IMR-90 (cell line): ENCODE measurements at regions not wholly inside any gene's neighbourhood (a gene's known extent, or its start where the extent isn't known, plus 50 kb on each side); places are given as distances from the start of the nearest gene placed in this dataset.

Source experiments
- ATAC-seq: fragments of 200-7000 bp; cut with Tn5 transposase; 2 replicates; pipeline ENCODE4 v1.9.1; 2020; ENCODE audit warnings: low read depth, mild to moderate bottlenecking, moderate library complexity
- BruUV-seq: library from RNA; stranded (reverse); fragments of 400-500 nt; replicated peaks from 2 replicates; lab custom pipeline; 2021; lab: Mats Ljungman, UMichigan
- CTCF ChIA-PET: fragments of 300-600 bp; formaldehyde crosslinking; extraction: SDS; loops from one replicate; lab custom pipeline; 2021; ENCODE audit warnings: antibody characterized with exemption; lab: Yijun Ruan, JAX
- POLR2A ChIA-PET: fragments of 300-600 bp; sonication (Branson Sonifier 250); formaldehyde crosslinking; loops from one replicate; lab custom pipeline; 2022; ENCODE audit warnings: antibody characterized with exemption; ENCODE audit not compliant: unreplicated experiment; lab: Charles Lee
- DNase-seq: peaks from one replicate; pipeline ENCODE4 v3.0.0; 2013
- H2AFZ ChIP-seq: replicated peaks from 2 replicates; pipeline ENCODE3; 2013; ENCODE audit warnings: low read length, mild to moderate bottlenecking; ENCODE audit not compliant: poor library complexity
- H2AK5ac ChIP-seq: 2 replicates; pipeline ENCODE4 v1.6.1; 2013; ENCODE audit warnings: low read depth, low read length, inconsistent platforms
- H2AK9ac ChIP-seq: replicated peaks from 2 replicates; pipeline ENCODE3; 2013; ENCODE audit warnings: mild to moderate bottlenecking, low read depth, low read length, moderate library complexity; ENCODE audit not compliant: poor library complexity
- H2BK120ac ChIP-seq: 2 replicates; pipeline ENCODE4 v1.6.1; 2013; ENCODE audit warnings: low read depth, low read length, inconsistent platforms
- H2BK15ac ChIP-seq: 3 replicates; pipeline ENCODE4 v1.6.1; 2013; ENCODE audit warnings: low read depth, low read length, inconsistent platforms
- H2BK20ac ChIP-seq: 2 replicates; pipeline ENCODE4 v1.6.1; 2013; ENCODE audit warnings: low read depth, mild to moderate bottlenecking, inconsistent platforms, low read length, moderate library complexity
- H2BK5ac ChIP-seq: 2 replicates; pipeline ENCODE4 v1.6.1; 2013; ENCODE audit warnings: mild to moderate bottlenecking, low read depth, low read length, inconsistent platforms; ENCODE audit not compliant: poor library complexity, severe bottlenecking
- H3K14ac ChIP-seq: replicated peaks from 2 replicates; pipeline ENCODE4 v1.6.1; 2013; ENCODE audit warnings: low read depth, low read length, inconsistent platforms
- H3K18ac ChIP-seq: 2 replicates; pipeline ENCODE4 v1.6.1; 2013; ENCODE audit warnings: low read depth, low read length, control low read depth
- H3K23ac ChIP-seq: 2 replicates; pipeline ENCODE4 v1.6.1; 2013; ENCODE audit warnings: low read depth, low read length, inconsistent platforms
- H3K27ac ChIP-seq: 2 replicates; pipeline ENCODE4 v1.5.1; 2013; ENCODE audit warnings: mild to moderate bottlenecking, control low read depth, low read length; ENCODE audit not compliant: insufficient read depth
- H3K27me3 ChIP-seq: 2 replicates; pipeline ENCODE4 v1.6.1; 2013; ENCODE audit warnings: low read length; ENCODE audit not compliant: control insufficient read depth, insufficient read depth
- H3K36me3 ChIP-seq: 2 replicates; pipeline ENCODE4 v1.6.1; 2013; ENCODE audit warnings: low read length, mixed read lengths; ENCODE audit not compliant: control insufficient read depth, insufficient read depth
- H3K4ac ChIP-seq: 2 replicates; pipeline ENCODE4 v1.6.1; 2013; ENCODE audit warnings: low read depth, low read length, inconsistent platforms
- H3K4me1 ChIP-seq: 2 replicates; pipeline ENCODE4 v1.6.1; 2013; ENCODE audit warnings: low read length, mixed read lengths; ENCODE audit not compliant: control insufficient read depth, insufficient read depth
- H3K4me2 ChIP-seq: 2 replicates; pipeline ENCODE4 v1.6.1; 2013; ENCODE audit warnings: low read depth, mild to moderate bottlenecking, control low read depth, low read length, moderate library complexity
- H3K4me3 ChIP-seq: 2 replicates; pipeline ENCODE4 v1.5.1; 2013; ENCODE audit warnings: low read depth, mild to moderate bottlenecking, control low read depth, low read length, moderate library complexity; ENCODE audit not compliant: insufficient read depth
- H3K56ac ChIP-seq: 2 replicates; pipeline ENCODE4 v1.6.1; 2013; ENCODE audit warnings: low read length, inconsistent platforms; ENCODE audit not compliant: insufficient read depth; ENCODE audit errors: extremely low read depth
- H3K79me1 ChIP-seq, 2 experiments: 2 replicates each; pipeline ENCODE4 v1.6.1; 2013; ENCODE audit warnings: low read length in 2 of 2, inconsistent platforms in 1 of 2, low read depth in 1 of 2
- H3K9ac ChIP-seq: 2 replicates; pipeline ENCODE4 v1.6.1; 2013; ENCODE audit warnings: low read depth, low read length, control low read depth
- H3K9me1 ChIP-seq: 2 replicates; pipeline ENCODE4 v1.6.1; 2013; ENCODE audit warnings: low read length, inconsistent platforms; ENCODE audit not compliant: insufficient read depth
- H3K9me3 ChIP-seq: 2 replicates; pipeline ENCODE4 v1.6.1; 2013; ENCODE audit warnings: low read length; ENCODE audit not compliant: control insufficient read depth, insufficient read depth
- H4K20me1 ChIP-seq: 2 replicates; pipeline ENCODE4 v1.6.1; 2013; ENCODE audit warnings: low read length, inconsistent platforms; ENCODE audit not compliant: insufficient read depth
- H4K5ac ChIP-seq: 2 replicates; pipeline ENCODE4 v1.6.1; 2013; ENCODE audit warnings: mild to moderate bottlenecking, low read depth, low read length, control low read depth
- H4K8ac ChIP-seq, 2 experiments: 2 replicates each; pipeline ENCODE4 v1.6.1; 2013; ENCODE audit warnings: low read depth in 2 of 2, low read length in 2 of 2, control low read depth in 1 of 2, inconsistent platforms in 1 of 2
- H4K91ac ChIP-seq: 2 replicates; pipeline ENCODE4 v1.6.1; 2013; ENCODE audit warnings: low read depth, low read length, inconsistent platforms; ENCODE audit not compliant: insufficient read depth
- CEBPB ChIP-seq: IDR thresholded peaks from 2 replicates; pipeline ENCODE4 v1.6.1; 2012; ENCODE audit warnings: low read depth, low read length, improper control_type of control experiment
- CHD1 ChIP-seq: IDR thresholded peaks from 2 replicates; pipeline ENCODE4 v1.6.1; 2012; ENCODE audit warnings: low read depth, low read length, improper control_type of control experiment
- ELK1 ChIP-seq: fragments of 150-350 bp; IDR thresholded peaks from 2 replicates; pipeline ENCODE4 v1.6.1; 2016; ENCODE audit warnings: low read depth, mild to moderate bottlenecking, low read length, moderate library complexity, borderline replicate concordance
- FOS ChIP-seq: fragments of 150-350 bp; IDR thresholded peaks from 2 replicates; pipeline ENCODE4 v1.6.1; 2016; ENCODE audit warnings: low read depth, low read length
- MAZ ChIP-seq: IDR thresholded peaks from 2 replicates; pipeline ENCODE4 v1.6.1; 2012; ENCODE audit warnings: low read depth, mild to moderate bottlenecking, low read length, improper control_type of control experiment, moderate library complexity, borderline replicate concordance
- MXI1 ChIP-seq: IDR thresholded peaks from 2 replicates; pipeline ENCODE4 v1.6.1; 2012; ENCODE audit warnings: low read depth, mild to moderate bottlenecking, low read length, moderate library complexity, borderline replicate concordance
- NFE2L2 ChIP-seq: fragments of 150-350 bp; IDR thresholded peaks from 2 replicates; pipeline ENCODE4 v1.6.1; 2016; ENCODE audit warnings: low read depth, mild to moderate bottlenecking, low read length
- POLR2A ChIP-seq: IDR thresholded peaks from 2 replicates; pipeline ENCODE4 v1.6.1; 2012; ENCODE audit warnings: mild to moderate bottlenecking, low read depth, low read length
- RCOR1 ChIP-seq: IDR thresholded peaks from 2 replicates; pipeline ENCODE4 v1.6.1; 2012; ENCODE audit warnings: mild to moderate bottlenecking, low read length, improper control_type of control experiment; ENCODE audit not compliant: insufficient replicate concordance
- RFX5 ChIP-seq: IDR thresholded peaks from 2 replicates; pipeline ENCODE4 v1.8.0; 2012; ENCODE audit warnings: low read depth, mild to moderate bottlenecking, low read length, moderate library complexity
- USF2 ChIP-seq: fragments of 150-350 bp; IDR thresholded peaks from 2 replicates; pipeline ENCODE4 v1.6.1; 2017; ENCODE audit warnings: mild to moderate bottlenecking, antibody characterized with exemption, low read length, low read depth
- WGBS, 2 experiments: methylation state at CpG; one replicate each; pipeline versions ENCODE4 v1.1.5 to v1.1.7; 2013; ENCODE audit warnings: missing lambda C conversion rate in 2 of 2; ENCODE audit not compliant: insufficient read length in 1 of 2; ENCODE audit errors: extremely low coverage in 2 of 2; 5-methylcytosine and 5-hydroxymethylcytosine counted together
- dilution Hi-C: fragments of 300-500 bp; cut with HindIII; formaldehyde crosslinking; loops from one replicate; pipeline ENCODE4 v1.14.3; 2018; ENCODE audit warnings: low sequenced_read_pairs; ENCODE audit not compliant: unreplicated experiment
- in situ Hi-C: fragments of 300-500 bp; cut with MboI; formaldehyde crosslinking; loops from 3 replicates; pipeline ENCODE4 v1.14.3; 2019; ENCODE audit warnings: low sequenced_read_pairs, inconsistent platforms, mixed read lengths
- intact Hi-C: fragments of 100-400 bp; cut with micrococcal nuclease; formaldehyde crosslinking; loops from 2 replicates; pipeline ENCODE4 v1.10.0; 2022

GRCh38 chr13:67462098-67462497, 232.0 kb upstream of the PCDH9 start:
- dilution Hi-C loops (no loop called here), in situ Hi-C loops (no loop called here), intact Hi-C loops (no loop called here)
- Histone ChIP-seq H3K9me3 (no peaks in the 10 kb centered on the region), H3K4me3 (no peak overlapping the region), H2BK15ac (no peak overlapping the region), H4K91ac (no peak overlapping the region), H3K9ac (no peak overlapping the region), H3K56ac (no peak overlapping the region), H2AK5ac (no peak overlapping the region), H3K4ac (no peak overlapping the region), H3K27ac (no peak overlapping the region), H3K79me1 (no peaks in the 10 kb centered on the region), H4K20me1 (no peaks in the 10 kb centered on the region), H2AFZ (no peak overlapping the region), H3K27me3 (no peaks in the 10 kb centered on the region; the same call in 1 of the 2 replicates), H2BK5ac (no peak overlapping the region), H2BK120ac (no peak overlapping the region), H3K14ac (no peak overlapping the region), H3K36me3 (no peaks in the 10 kb centered on the region), H2BK20ac (no peak overlapping the region), H3K23ac (no peak overlapping the region), H3K4me2 (no peak overlapping the region), H3K18ac (no peak overlapping the region), H4K8ac (no peak overlapping the region), H2AK9ac (no peak overlapping the region), H3K9me1 (no peaks in the 10 kb centered on the region), H4K5ac (no peak overlapping the region), H3K4me1 (no peaks in the 10 kb centered on the region)
- ChIA-PET CTCF (no interaction called here), POLR2A (no interaction called here)
- TF ChIP-seq MAZ (no peak), CEBPB (no peak), RFX5 (no peak), RCOR1 (no peak), POLR2A (no peak), CHD1 (no peak), FOS (no peak), NFE2L2 (no peak), USF2 (no peak), MXI1 (no peak), ELK1 (no peak)
- WGBS, 2 experiments: no CpG with 5 or more reads among the region's 1 CpG
- ATAC-seq: no peak
- DNase-seq: no peak
- BruUV-seq: no TSS peak
